ENCODE measurements at regions not wholly inside any gene's neighbourhood (a gene's known extent, or its start where the extent isn't known, plus 50 kb on each side); places are given as distances from the start of the nearest gene placed in this dataset.

- Histone ChIP-seq H3F3A (replicated peaks; ENCODE audit: insufficient read depth) (no peaks in the 10 kb centered on the region), H3K4me3 (ENCODE audit: low read depth in 2 of 2, low read length in 1 of 2) (no peak overlapping the region), H3K36me3 (replicated peaks in 1 of 2; ENCODE audit: control insufficient read depth in 1 of 2, insufficient read depth in 2 of 2, low read length in 1 of 2) (no peaks in the 10 kb centered on the region), H3K27ac (ENCODE audit: low read depth in 2 of 2, low read length in 1 of 2) (no peak overlapping the region), H3K4me1 (ENCODE audit: control insufficient read depth in 1 of 2, insufficient read depth in 2 of 2, low read depth in 1 of 2, low read length in 1 of 2) (no peaks in the 10 kb centered on the region), H4K20me1 (ENCODE audit: insufficient read depth) (no peaks in the 10 kb centered on the region), H3K9ac (no peak overlapping the region), H3K27me3 (ENCODE audit: insufficient read depth) (no peaks in the 10 kb centered on the region), H3K4me2 (no peak overlapping the region), H3K9me2 (no peaks in the 10 kb centered on the region), H3K79me2 (ENCODE audit: insufficient read depth) (no peaks in the 10 kb centered on the region), H2AFZ (ENCODE audit: low read depth) (no peak overlapping the region), H3K9me3 (peaks cover 9% of the 10 kb centered on the region)
- no peak for TF ChIP-seq TAF1 (IDR thresholded peaks at IDR 0.05; ENCODE audit: borderline replicate concordance, low read depth, low read length)
- TF ChIP-seq USF2 (IDR thresholded peaks at IDR 0.05; ENCODE audit: borderline replicate concordance, low read depth, low read length), result no peak
- TF ChIP-seq USF1 (IDR thresholded peaks at IDR 0.05; ENCODE audit: borderline replicate concordance, low read depth), result no peak
- no peak for TF ChIP-seq NFIC (IDR thresholded peaks at IDR 0.05; ENCODE audit: borderline replicate concordance)
- no peak for TF ChIP-seq REST (IDR thresholded peaks at IDR 0.05; ENCODE audit: low read depth, low read length)
- TF ChIP-seq EZH2phosphoT487 (IDR thresholded peaks at IDR 0.05; ENCODE audit: borderline replicate concordance, low read depth), result no peak
- no peak for TF ChIP-seq JUND (IDR thresholded peaks at IDR 0.05)
- TF ChIP-seq CTCF (IDR thresholded peaks at IDR 0.05), result no peak
- TF ChIP-seq POLR2AphosphoS5 (IDR thresholded peaks at IDR 0.05; ENCODE audit: low read depth, low read length), result no peak
- TF ChIP-seq PBX3 (IDR thresholded peaks at IDR 0.05), result no peak
- TF ChIP-seq RAD21 (IDR thresholded peaks at IDR 0.05; ENCODE audit: low read length), result no peak
- no peak for TF ChIP-seq MXI1 (IDR thresholded peaks at IDR 0.05; ENCODE audit: low read depth, low read length)
- TF ChIP-seq ELF1 (IDR thresholded peaks at IDR 0.05), result no peak
- no peak for TF ChIP-seq ZBTB33 (IDR thresholded peaks at IDR 0.05; ENCODE audit: borderline replicate concordance, low read depth)
- TF ChIP-seq FOXM1 (IDR thresholded peaks at IDR 0.05; ENCODE audit: low read depth), result no peak
- no peak for TF ChIP-seq CHD2 (IDR thresholded peaks at IDR 0.05; ENCODE audit: low read length, partially characterized antibody)
- TF ChIP-seq RXRA (IDR thresholded peaks at IDR 0.05; ENCODE audit: borderline replicate concordance, low read depth), result no peak
- no peak for TF ChIP-seq MAX (IDR thresholded peaks at IDR 0.05; ENCODE audit: low read depth)
- no peak for DNase-seq
- CTCF ChIA-PET, result no interaction called here
- POLR2A ChIA-PET, result no interaction called here
- 35% methylated on average over 1 of the region's 1 CpG for WGBS (ENCODE audit: low lambda C conversion rate)
Observed at GRCh38 chr10:121323443-121323842, 274.8 kb downstream of the FGFR2 start.

Data from SK-N-SH (cell line).